Liver (tissue), 8 donors: ENCODE measurements at regions not wholly inside any gene's neighbourhood (a gene's known extent, or its start where the extent isn't known, plus 50 kb on each side); places are given as distances from the start of the nearest gene placed in this dataset.

Experiments used
- DNase-seq: peaks from one replicate; pipeline ENCODE4 v3.0.0-alpha.2; 2017; ENCODE audit warnings: low spot score
- H3K27ac ChIP-seq, 2 donors: one replicate each; pipeline ENCODE4 v1.7.0; 2013; ENCODE audit warnings: inconsistent platforms in 2 of 2, low read length in 2 of 2, control low read depth in 1 of 2, low read depth in 1 of 2, mild to moderate bottlenecking in 1 of 2
- H3K27me3 ChIP-seq, 4 donors: one replicate each; pipeline versions ENCODE4 v1.6.1 to v1.7.0; 2013; ENCODE audit warnings: low read length in 3 of 4, inconsistent platforms in 1 of 4, mild to moderate bottlenecking in 1 of 4, moderate library complexity in 1 of 4; ENCODE audit not compliant: control insufficient read depth in 4 of 4, insufficient read depth in 4 of 4
- H3K36me3 ChIP-seq, 4 donors: one replicate each; pipeline versions ENCODE4 v1.6.1 to v1.7.0; 2013; ENCODE audit warnings: low read length in 3 of 4, mild to moderate bottlenecking in 3 of 4, low read depth in 1 of 4, moderate library complexity in 1 of 4; ENCODE audit not compliant: control insufficient read depth in 4 of 4, insufficient read depth in 3 of 4
- H3K4me1 ChIP-seq, 4 donors: one replicate each; pipeline versions ENCODE4 v1.6.1 to v1.7.0; 2013; ENCODE audit warnings: low read length in 3 of 4, mild to moderate bottlenecking in 3 of 4, moderate library complexity in 1 of 4; ENCODE audit not compliant: control insufficient read depth in 4 of 4, insufficient read depth in 4 of 4
- H3K4me3 ChIP-seq, 3 donors: one replicate each; pipeline versions ENCODE4 v1.6.1 to v1.7.0; 2013; ENCODE audit warnings: low read length in 3 of 3, control low read depth in 1 of 3, low read depth in 1 of 3, mild to moderate bottlenecking in 1 of 3
- H3K9ac ChIP-seq, 2 donors: one replicate each; pipeline ENCODE4 v1.7.0; 2013; ENCODE audit warnings: low read length in 2 of 2, mild to moderate bottlenecking in 2 of 2, moderate library complexity in 2 of 2, control low read depth in 1 of 2, low read depth in 1 of 2
- H3K9me3 ChIP-seq, 4 donors: one replicate each; pipeline versions ENCODE4 v1.6.1 to v1.7.0; 2013; ENCODE audit warnings: low read length in 3 of 4; ENCODE audit not compliant: control insufficient read depth in 4 of 4
- EGR1 ChIP-seq, 2 donors: IDR thresholded peaks; 2 replicates each; pipeline ENCODE4 v1.6.1; 2016 to 2018; ENCODE audit warnings: antibody characterized with exemption in 2 of 2, low read depth in 2 of 2
- FOXA2 ChIP-seq: IDR thresholded peaks from 2 replicates; pipeline ENCODE4 v1.6.1; 2016; ENCODE audit warnings: antibody characterized with exemption
- HNF4A ChIP-seq, 2 donors: conservative IDR thresholded peaks; 2 replicates each; pipeline ENCODE4 v1.6.1; 2016; ENCODE audit warnings: antibody characterized with exemption in 2 of 2, mild to moderate bottlenecking in 2 of 2
- HNF4G ChIP-seq: IDR thresholded peaks from 2 replicates; pipeline ENCODE4 v1.6.1; 2016; ENCODE audit warnings: antibody characterized with exemption
- JUND ChIP-seq, 2 donors: IDR thresholded peaks; 2 replicates each; pipeline ENCODE4 v1.6.1; 2016; ENCODE audit warnings: antibody characterized with exemption in 2 of 2
- NR2F2 ChIP-seq: IDR thresholded peaks from 2 replicates; pipeline ENCODE4 v1.6.1; 2016; ENCODE audit warnings: antibody characterized with exemption
- RAD21 ChIP-seq, 2 donors: IDR thresholded peaks; 2 replicates each; pipeline ENCODE4 v1.6.1; 2016; ENCODE audit warnings: antibody characterized with exemption in 2 of 2, mild to moderate bottlenecking in 2 of 2
- RXRA ChIP-seq, 2 donors: IDR thresholded peaks; 2 replicates each; pipeline ENCODE4 v1.6.1; 2017 to 2018; ENCODE audit warnings: antibody characterized with exemption in 2 of 2, mild to moderate bottlenecking in 1 of 2
- SP1 ChIP-seq: IDR thresholded peaks from 2 replicates; pipeline ENCODE4 v1.6.1; 2018; ENCODE audit warnings: antibody characterized with exemption, mild to moderate bottlenecking
- TAF1 ChIP-seq: conservative IDR thresholded peaks from 2 replicates; pipeline ENCODE4 v1.6.1; 2016; ENCODE audit warnings: antibody characterized with exemption, mild to moderate bottlenecking
- YY1 ChIP-seq: IDR thresholded peaks from 2 replicates; pipeline ENCODE4 v1.6.1; 2016; ENCODE audit warnings: antibody characterized with exemption, mild to moderate bottlenecking
- WGBS: extraction: QIAGEN DNeasy Blood & Tissue Kit; methylation state at CpG from one replicate; pipeline ENCODE4 v1.1.7; 2013; 5-methylcytosine and 5-hydroxymethylcytosine counted together
- TF ChIP-seq, protein P1 (sequence below): IDR thresholded peaks from 2 replicates; pipeline ENCODE4 v1.6.1; 2016; ENCODE audit warnings: antibody characterized with exemption
- TF ChIP-seq, protein P2 (sequence below): IDR thresholded peaks from 2 replicates; pipeline ENCODE4 v1.6.1; 2016; ENCODE audit warnings: antibody characterized with exemption, mild to moderate bottlenecking
- TF ChIP-seq, protein P3 (sequence below): fragments of 150-350 bp; IDR thresholded peaks from 2 replicates; pipeline ENCODE4 v1.5.1; 2017; ENCODE audit warnings: improper control_type of control experiment, low read depth, low read length; ENCODE audit not compliant: missing input control
- TF ChIP-seq, protein P4 (sequence below): IDR thresholded peaks from 2 replicates; pipeline ENCODE4 v1.6.1; 2016; ENCODE audit warnings: antibody characterized with exemption
- TF ChIP-seq, protein P5 (sequence below): IDR thresholded peaks from 2 replicates; pipeline ENCODE4 v1.6.1; 2016; ENCODE audit warnings: antibody characterized with exemption
- donor health status: healthy.
- donor health status: healthy.
- donor health status: healthy.
- donor health status: healthy.
- donor health status: healthy.

DNA sequence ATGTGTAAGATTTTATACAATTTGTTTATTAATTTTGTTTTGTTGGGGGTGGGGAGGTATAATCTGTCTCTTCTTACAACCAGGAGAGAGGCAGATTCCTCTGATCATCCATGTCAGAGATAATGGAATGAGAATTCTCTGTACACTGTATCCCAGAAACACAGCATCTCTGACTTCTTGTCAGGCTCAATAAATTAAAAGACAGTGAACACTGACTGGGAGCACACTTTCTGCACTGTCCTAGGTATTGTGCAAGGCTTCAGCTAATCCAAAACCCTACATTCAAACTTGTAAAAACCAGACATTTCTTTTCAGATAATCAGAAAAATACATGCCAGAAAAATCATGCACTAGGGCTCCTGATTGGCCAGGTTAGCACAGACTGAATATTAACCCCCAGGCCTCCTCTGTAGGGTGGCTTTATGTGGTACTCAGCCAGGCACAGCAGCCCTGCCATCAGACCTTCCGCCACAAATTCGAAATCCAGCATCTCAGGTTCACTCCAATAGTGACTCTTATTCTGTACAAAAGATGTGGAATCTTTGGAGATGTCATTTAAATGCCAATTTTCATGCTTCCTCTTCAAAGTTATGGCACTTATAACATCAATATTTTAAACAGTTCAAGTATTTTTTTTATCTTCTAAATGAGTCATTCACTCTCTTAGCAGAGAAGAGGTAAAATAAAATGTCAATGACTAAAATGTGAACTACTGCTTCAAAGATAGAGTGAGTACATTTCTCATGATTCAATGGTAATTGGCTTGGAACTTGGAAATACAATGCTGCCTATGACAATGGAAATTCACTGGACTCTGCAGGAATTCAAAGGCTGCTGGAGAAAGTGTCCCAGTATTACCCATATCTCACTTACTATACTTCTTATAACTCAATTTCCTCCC is 211.5 kb downstream of the KLF12 start:
- DNase-seq = no peak
- no peak overlapping the region for H3K9ac ChIP-seq
- no peak overlapping the region for H3K4me3 ChIP-seq
- TF ChIP-seq, protein P1, sequence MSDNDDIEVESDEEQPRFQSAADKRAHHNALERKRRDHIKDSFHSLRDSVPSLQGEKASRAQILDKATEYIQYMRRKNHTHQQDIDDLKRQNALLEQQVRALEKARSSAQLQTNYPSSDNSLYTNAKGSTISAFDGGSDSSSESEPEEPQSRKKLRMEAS = no peak
- TF ChIP-seq, protein P2, sequence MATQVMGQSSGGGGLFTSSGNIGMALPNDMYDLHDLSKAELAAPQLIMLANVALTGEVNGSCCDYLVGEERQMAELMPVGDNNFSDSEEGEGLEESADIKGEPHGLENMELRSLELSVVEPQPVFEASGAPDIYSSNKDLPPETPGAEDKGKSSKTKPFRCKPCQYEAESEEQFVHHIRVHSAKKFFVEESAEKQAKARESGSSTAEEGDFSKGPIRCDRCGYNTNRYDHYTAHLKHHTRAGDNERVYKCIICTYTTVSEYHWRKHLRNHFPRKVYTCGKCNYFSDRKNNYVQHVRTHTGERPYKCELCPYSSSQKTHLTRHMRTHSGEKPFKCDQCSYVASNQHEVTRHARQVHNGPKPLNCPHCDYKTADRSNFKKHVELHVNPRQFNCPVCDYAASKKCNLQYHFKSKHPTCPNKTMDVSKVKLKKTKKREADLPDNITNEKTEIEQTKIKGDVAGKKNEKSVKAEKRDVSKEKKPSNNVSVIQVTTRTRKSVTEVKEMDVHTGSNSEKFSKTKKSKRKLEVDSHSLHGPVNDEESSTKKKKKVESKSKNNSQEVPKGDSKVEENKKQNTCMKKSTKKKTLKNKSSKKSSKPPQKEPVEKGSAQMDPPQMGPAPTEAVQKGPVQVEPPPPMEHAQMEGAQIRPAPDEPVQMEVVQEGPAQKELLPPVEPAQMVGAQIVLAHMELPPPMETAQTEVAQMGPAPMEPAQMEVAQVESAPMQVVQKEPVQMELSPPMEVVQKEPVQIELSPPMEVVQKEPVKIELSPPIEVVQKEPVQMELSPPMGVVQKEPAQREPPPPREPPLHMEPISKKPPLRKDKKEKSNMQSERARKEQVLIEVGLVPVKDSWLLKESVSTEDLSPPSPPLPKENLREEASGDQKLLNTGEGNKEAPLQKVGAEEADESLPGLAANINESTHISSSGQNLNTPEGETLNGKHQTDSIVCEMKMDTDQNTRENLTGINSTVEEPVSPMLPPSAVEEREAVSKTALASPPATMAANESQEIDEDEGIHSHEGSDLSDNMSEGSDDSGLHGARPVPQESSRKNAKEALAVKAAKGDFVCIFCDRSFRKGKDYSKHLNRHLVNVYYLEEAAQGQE = no peak
- TF ChIP-seq JUND (IDR thresholded peaks at IDR 0.05) (no peak), FOXA2 (no peak), EGR1 (IDR thresholded peaks at IDR 0.05; ENCODE audit: low read depth in 2 of 2) (no peak), RAD21 (IDR thresholded peaks at IDR 0.05) (no peak), SP1 (no peak), HNF4A (conservative IDR thresholded peaks at IDR 0.05) (no peak), TAF1 (no peak), HNF4G (no peak), RXRA (IDR thresholded peaks at IDR 0.05) (no peak), YY1 (no peak), NR2F2 (no peak)
- TF ChIP-seq, protein P3, sequence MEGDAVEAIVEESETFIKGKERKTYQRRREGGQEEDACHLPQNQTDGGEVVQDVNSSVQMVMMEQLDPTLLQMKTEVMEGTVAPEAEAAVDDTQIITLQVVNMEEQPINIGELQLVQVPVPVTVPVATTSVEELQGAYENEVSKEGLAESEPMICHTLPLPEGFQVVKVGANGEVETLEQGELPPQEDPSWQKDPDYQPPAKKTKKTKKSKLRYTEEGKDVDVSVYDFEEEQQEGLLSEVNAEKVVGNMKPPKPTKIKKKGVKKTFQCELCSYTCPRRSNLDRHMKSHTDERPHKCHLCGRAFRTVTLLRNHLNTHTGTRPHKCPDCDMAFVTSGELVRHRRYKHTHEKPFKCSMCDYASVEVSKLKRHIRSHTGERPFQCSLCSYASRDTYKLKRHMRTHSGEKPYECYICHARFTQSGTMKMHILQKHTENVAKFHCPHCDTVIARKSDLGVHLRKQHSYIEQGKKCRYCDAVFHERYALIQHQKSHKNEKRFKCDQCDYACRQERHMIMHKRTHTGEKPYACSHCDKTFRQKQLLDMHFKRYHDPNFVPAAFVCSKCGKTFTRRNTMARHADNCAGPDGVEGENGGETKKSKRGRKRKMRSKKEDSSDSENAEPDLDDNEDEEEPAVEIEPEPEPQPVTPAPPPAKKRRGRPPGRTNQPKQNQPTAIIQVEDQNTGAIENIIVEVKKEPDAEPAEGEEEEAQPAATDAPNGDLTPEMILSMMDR = no peak
- TF ChIP-seq, protein P4, sequence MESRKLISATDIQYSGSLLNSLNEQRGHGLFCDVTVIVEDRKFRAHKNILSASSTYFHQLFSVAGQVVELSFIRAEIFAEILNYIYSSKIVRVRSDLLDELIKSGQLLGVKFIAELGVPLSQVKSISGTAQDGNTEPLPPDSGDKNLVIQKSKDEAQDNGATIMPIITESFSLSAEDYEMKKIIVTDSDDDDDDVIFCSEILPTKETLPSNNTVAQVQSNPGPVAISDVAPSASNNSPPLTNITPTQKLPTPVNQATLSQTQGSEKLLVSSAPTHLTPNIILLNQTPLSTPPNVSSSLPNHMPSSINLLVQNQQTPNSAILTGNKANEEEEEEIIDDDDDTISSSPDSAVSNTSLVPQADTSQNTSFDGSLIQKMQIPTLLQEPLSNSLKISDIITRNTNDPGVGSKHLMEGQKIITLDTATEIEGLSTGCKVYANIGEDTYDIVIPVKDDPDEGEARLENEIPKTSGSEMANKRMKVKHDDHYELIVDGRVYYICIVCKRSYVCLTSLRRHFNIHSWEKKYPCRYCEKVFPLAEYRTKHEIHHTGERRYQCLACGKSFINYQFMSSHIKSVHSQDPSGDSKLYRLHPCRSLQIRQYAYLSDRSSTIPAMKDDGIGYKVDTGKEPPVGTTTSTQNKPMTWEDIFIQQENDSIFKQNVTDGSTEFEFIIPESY = no peak
- TF ChIP-seq, protein P5, sequence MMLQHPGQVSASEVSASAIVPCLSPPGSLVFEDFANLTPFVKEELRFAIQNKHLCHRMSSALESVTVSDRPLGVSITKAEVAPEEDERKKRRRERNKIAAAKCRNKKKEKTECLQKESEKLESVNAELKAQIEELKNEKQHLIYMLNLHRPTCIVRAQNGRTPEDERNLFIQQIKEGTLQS = no peak
- H3K27ac ChIP-seq = no peak overlapping the region
- WGBS = 96% methylated on average over 2 of the region's 2 CpGs
- no peaks in the 10 kb centered on the region for H3K36me3 ChIP-seq
- no peaks in the 10 kb centered on the region for H3K9me3 ChIP-seq
- H3K4me1 ChIP-seq = no peaks in the 10 kb centered on the region
- H3K27me3 ChIP-seq = no peaks in the 10 kb centered on the region
